8988T (cell line): ENCODE measurements at regions not wholly inside any gene's neighbourhood (a gene's known extent, or its start where the extent isn't known, plus 50 kb on each side); places are given as distances from the start of the nearest gene placed in this dataset.
"Not testable (repeated sequence)": the region's sequence is repeated elsewhere in the genome, so short reads cannot be mapped to it uniquely, and the experiment has no call there.

Source experiments
- DNase-seq: peaks from one replicate; pipeline ENCODE4 v3.0.0; 2011

DNA sequence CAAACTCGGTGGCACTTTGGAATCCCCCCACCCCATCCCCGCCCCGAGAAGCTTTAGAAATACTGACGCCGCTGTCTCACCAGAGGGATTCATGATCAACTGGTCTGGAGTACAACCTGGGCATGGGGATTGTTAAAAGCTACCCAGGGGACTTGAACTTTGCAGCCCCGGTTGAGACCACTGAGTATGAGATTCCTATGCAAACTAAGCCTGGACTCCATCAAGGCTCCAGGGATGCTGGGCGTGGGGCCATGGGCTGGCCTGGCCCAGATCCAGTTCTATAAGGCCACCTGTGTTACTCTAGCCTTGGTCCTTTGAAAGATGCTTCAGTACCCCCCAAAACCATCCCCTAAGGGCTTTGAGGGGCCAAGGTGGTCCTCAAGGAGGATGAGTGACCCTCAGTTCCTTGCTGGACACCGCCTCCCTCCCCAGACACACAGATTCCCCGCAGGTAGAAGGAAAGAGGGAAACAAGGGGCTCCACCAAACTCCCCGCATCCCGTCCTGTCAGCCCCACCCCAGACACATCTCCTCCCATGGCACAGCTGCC, 68.5 kb downstream of the MRPL36 start:
- DNase-seq, result no peak

DNA sequence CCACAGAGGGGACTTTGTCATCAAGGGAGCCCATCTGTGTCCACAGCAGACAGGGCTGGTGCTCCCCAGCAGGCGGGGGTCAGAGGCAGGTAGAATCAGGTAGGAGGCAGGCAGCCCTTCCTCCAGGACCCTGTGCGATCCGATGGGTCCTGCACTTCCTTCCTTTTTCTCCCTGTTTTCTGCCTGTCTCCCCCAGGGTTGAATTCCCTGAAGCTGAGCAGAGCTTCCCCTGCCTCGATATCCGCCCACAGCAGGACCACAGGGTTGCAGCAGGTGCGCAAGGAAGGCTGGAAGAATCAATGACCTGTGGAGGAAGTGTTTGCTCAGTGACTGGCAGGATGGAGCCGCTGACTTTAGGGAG, 69.2 kb downstream of the MRPL36 start:
- DNase-seq, result no peak

DNA sequence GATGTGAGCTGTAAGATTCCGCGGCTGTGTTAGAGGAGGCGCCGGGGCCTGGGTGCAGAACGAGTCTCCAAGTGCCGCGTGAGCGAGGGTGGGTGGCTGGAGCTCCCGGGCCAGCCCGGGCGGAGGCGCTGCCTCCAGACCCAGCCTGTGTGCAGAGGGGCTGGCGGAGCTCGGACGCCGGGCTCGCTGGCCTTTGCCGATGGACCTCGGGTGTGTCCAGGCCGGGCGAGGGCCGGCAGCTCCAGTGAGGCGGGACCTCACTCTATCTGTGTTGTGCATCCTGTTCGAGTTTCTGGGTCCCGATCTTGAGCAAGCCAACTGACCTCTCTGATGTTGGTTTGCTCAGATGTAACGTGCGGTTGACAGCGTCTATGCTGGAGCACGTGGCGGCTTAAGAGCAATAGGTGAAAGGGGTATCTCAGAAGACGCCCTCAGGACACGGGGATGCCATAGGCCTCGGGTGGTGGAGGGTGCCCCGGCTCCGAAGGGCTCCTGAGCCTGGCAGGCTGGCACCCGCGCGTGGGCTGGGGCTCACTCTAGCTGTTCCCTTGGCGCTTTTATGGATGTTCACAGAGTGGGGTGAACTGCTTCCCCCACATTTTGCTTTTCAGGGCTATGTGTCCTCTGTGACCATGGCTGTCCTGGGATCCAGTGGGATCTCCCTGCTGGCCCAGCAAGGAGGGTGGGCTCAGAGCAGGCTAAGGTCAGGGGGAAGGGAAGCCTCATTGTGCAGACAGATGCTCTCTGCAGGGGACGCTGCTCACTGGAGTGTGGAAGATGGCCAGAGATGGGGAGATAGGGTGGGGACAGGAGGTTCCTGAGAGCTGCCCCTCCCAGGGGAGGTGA, 69.8 kb downstream of the MRPL36 start:
- DNase-seq, result no peak

DNA sequence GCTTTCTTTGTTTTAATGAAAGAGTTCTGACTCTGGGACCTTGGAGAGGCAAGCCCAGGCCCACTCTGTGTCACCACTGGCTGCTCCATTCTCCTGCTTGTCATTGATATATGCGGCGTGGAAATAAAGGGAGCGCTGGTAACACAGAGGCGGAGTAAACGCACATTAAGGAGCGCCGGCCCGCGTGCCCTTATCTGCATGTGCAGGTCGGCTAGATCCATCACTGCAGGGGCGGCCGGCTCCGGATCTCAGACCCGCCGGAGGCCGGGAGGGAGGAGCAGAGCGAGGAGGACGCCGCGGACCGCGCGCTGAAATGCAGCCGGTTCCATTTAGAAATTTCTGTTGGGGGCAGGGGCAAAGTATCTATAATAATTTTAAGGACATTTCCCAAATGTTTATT, 70.8 kb downstream of the MRPL36 start:
- DNase-seq, result no peak

DNA sequence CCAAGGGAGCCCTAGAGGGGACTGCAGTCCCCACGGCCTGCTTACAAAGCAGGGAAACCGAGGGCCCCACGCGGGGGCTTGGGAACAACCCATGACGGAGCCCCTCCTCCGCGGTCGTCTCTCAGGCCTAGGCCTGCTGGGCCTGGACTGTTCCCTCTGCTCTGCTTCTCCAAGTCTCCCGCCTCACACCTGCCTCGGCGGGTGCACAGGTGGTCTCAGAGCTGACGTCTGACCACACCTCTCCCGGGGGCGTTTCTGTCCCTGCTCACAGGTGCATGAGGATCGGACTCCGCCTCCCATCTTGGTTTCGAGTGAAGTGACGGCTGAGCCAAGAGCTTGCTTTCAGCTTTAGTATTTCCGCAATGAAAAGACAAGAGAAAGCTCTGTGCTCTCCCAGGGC, 72.1 kb downstream of the MRPL36 start:
- no peak for DNase-seq

DNA sequence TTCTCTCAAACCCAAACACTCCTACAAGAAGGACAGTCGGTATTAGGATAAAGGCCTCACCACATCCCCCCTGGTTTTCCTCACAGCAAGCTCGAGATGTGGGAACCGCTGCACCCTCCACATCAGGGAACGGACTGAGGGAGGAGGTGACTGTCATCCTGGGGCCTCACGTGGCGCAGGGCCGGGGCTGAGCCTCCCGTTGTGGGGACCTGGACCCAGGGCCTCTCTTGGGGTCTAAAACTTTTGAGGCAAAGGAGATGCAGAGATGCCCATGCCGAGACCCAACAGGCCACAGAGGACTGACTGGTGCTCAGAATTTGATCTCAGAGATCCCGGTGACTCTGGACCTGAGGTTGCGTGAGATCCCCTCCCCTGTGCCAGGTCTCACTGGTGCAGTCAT, 72.7 kb downstream of the MRPL36 start:
- no peak for DNase-seq

DNA sequence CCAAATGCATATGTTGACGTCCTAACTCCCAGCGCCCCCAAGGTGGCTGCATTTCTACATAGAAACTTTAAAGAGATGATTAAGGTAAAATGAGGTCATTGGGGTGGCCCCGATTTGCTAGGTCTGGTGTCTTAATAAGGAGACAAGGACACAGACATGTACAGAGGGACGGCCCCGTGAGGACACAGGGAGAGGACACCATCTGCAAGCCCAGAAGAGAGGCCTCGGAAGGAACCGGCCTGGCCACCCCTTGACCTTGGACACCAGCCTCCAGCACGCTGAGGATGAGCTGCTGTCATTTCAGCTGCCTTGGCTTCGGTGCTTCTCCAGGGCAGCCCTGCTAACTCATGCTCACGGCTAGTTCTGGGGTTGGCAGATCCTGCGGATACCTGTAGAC, 73.2 kb downstream of the MRPL36 start:
- no peak for DNase-seq

DNA sequence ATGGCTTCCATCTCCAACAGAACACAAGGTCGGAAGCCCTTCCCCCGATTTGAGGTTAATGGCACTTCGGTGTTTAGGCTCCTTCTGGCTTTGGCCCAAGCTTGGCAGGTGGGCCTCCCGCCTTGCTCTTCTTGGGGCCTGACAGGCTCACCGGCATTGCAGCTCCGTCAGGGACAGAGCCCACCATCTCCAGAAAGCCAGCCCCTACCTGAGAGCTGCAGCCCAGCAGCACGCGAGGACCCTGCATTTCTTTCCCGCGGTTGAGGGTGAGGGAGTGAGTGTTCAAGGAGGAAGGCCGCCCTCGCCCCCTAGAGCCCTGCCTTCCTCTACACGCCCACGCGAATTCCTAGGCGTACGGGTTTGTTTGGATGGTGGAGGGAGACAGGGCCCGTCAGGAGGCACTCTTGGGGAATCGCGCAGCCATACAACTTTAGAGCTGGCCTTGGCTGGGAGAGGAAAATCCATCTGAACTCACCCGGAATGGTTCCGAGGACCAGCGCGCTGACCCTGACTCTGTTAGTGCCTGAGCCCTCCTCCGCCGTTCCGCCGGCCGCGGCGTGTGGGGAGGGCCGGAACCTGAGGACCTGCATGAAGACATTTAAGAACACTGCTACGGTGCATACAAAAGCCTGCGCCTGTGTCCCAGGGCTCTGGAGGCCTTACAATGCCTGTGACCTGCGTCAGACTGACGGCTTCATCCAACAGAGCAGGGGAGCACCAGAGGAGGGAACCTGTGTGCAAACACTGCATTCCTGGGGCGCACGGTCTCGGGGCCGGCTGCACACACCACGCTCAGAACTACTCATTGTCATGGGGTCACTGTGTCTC, 73.8 kb downstream of the MRPL36 start:
- DNase-seq, result no peak

DNA sequence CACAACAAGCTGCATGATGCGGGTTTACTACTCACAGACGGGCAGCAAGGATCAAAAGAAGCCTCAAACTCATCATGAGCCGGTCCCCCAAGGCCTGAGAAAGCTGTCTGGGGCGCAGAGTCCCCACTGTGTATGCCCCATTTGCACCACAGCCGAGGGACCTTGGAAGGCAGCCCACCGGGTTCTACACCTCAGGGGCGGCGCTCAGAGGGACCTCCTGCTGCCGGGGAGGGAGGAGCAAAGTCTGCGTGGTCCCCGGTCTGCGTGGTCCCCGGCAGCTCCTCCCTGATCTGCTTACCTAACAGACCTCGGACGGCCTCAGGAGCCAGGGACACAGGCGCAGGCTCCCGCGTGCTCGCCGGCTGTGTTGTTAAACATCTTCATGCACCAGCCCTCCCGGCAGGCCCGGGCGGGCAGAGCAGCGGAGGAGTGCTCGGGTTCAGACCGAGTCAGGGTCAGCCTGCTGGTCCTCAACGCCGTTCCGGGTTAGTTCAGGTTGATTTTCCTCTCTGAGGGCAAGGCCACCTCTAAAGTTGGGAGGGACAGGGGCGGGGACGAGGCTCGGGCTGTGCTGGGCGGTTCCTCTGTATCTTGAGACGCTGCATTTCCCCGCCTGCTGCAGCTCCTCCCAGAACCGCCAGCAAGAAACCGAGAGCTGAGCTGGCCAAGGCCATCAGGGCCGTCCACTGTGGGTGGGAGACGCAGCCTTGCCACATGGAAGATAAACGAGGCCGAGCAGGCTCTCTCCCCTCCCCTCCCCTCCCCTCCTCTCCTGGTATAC, 74.6 kb downstream of the MRPL36 start:
- DNase-seq, result no peak

DNA sequence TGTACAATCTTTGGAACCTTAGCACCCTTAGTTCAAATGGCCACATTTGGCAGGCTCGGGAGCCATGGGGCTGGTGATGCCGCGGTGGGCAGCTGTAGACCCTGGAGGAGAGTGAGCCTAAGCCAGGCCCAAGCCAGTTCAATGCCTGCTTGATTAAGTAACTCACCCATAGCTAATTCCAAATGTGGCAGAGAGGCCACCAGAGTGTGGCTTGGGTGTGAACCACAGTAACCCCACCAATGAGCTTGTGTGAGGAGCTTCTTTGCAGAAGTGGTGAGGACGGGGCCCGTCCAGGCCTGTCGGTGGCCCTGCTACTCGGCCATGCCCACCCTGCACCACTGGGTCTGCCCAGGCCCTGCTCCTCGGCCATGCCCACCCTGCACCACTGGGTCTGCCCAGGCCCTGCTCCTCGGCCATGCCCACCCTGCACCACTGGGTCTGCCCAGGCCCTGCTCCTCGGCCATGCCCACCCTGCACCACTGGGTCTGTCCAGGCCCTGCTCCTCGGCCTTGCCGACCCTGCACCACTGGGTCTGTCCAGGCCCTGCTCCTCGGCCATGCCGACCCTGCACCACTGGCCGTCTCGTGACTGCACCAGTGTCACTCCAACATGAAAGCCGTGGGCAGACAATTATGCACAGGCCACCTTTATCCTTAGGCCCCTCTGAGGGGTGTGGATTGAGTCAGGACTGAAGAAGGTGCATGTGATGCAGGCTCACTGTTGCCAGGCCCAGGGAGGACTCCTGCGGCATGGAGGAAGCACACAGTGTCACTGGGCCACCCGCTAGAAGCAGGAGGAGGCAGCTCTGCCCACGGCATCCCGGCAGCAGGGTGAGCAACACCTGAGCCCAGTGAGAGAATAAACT, 75.4 kb downstream of the MRPL36 start:
- no peak for DNase-seq

DNA sequence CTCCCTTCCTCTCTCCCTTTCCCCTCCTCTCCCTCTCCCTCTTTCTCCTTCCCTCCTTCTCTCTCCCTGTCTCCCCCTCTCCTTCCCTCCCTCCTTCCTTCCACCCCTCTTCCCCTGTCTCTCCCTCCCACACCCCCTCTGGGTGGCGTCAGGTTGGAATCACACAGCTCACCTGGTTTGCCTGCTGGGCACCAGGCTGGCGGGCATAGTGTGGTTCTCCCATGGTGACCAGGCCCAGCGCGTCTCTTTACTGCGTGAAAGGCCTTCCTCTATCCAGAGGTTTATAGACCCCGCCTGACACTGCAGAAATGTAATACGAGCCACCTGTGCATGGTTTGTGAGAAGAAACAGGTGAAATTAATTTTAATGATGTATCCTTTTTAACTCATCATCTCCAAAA, 76.2 kb downstream of the MRPL36 start:
- DNase-seq, result no peak

DNA sequence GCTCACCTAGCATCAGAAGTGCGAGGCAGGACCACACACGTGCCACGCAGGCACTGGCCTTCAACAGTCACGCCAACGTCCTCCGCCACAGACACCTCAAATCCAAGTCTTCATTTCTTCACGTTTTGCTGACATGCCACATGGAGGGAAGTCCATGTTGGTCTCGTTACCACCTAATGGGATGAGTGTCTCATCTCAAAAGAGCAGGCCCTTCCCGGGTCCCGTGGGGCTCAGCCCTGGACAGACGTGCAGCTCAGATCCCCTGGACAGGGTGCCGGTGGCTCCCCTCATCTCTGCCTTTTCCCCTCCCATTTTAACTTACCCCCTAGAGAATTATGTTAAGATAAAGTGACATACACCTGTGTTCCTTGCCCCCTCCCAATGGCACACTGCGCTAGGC, 76.8 kb downstream of the MRPL36 start:
- no peak for DNase-seq

DNA sequence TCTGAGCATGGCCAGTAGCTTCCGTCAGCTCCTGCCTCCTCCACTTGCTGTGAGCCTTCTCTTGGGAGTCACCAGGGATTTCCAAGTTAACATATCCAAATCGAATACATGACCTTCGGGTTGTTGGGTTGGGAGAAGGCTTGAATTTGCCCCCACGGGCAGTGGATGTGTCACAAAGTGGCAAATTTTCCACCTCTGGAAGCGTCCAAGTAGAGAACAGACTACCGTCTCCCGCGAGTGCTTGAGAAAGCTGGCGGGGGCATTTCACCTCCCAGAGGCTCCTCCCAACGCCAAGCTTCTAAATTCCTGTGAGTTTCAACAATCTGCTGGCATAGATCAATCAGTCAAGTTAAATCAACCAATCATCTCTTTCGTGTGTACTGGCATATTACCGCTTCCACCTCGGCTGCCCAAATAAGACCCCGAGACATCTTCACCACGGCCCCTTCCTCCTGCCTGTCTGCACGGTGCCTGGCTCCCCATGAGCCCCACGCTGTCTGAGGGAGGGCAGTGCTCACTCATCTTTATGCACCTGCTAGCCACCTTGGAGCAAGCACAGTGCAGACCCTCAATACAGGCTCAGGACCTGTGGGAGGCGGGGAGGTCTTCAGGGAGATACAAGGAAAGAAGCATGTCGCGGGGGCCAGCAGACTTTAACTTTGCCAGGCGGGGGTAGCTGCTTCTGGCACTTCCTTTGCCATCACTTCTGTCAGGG, 79.1 kb downstream of the MRPL36 start:
- DNase-seq, result no peak

DNA sequence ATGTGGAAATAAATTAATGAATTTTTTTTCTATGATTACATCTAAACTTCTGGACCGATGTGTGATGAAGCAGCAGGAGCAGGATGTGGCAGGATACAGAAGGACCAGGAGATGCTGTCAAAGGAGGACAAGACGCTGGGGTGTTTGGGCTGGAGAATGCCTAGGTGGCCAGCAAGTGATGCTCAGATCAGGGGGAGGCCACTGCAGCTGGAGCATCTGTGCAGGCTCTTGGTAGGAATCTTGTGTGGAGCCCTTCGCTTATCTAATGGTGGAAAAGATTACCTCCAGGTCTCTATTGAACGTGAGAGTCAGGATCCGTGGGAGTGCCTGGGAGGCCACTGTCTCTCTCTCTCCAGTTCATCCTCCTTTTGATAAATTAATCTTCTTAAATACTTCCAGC, 79.8 kb downstream of the MRPL36 start:
- no peak for DNase-seq

DNA sequence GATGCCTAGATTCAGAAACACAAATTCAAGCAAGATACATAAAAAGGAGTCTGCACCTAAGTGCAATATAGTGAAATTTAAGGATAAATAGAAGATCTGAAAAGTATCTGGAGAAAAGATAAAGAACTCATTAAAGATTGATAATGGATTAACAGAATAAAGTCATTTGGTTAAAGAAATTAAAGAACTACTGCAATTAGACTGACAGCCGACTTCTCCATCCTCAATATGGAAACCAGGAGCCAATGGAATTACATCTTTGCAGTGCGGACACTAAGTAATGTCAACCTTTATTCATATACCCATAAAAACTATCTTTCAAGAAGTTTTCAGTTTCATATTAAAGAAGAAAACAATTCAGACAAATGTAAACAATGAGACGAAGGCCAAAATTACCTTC, 81.0 kb downstream of the MRPL36 start:
- no peak for DNase-seq

DNA sequence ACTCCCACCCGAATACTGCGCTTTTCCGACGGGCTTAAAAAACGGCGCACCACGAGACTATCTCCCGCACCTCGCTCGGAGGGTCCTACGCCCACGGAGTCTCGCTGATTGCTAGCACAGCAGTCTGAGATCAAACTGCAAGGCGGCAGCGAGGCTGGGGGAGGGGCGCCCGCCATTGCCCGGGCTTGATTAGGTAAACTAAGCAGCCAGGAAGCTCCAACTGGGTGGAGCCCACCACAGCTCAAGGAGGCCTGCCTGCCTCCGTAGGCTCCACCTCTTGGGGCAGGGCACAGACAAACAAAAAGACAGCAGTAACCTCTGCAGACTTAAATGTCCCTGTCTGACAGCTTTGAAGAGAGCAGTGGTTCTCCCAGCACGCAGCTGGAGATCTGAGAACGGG, 89.5 kb downstream of the MRPL36 start:
- DNase-seq, result not testable (repeated sequence)

DNA sequence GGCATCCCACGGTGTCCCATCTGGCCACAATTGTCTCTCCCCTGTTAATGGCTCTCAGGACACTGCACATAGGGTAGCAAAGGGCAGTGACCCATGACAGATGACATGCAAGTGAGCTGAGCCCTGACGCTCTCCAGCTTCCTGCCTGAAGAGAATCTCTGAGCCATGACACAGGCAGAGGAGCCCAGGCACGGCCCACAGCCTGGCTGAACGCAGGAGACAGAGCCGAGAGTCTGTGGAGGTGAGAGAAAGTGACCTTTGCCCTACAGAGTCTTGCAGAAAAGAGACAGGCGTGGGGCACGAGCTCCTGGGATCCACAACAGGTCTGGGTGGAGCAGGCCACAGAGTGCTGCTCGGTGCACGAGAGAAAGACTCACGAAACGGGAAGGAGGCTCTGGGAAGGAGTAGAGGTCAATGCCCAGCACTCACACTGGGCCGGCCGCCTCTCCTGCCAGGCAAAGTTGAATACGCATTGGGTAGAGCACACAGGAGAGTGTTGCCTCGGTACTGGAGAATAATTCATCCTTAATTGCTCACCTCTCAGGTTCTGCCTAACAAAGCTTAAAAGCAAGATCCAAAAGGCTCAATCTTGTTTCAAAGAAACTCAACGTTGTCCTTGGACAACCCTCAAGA, 90.3 kb downstream of the MRPL36 start:
- DNase-seq, result no peak

DNA sequence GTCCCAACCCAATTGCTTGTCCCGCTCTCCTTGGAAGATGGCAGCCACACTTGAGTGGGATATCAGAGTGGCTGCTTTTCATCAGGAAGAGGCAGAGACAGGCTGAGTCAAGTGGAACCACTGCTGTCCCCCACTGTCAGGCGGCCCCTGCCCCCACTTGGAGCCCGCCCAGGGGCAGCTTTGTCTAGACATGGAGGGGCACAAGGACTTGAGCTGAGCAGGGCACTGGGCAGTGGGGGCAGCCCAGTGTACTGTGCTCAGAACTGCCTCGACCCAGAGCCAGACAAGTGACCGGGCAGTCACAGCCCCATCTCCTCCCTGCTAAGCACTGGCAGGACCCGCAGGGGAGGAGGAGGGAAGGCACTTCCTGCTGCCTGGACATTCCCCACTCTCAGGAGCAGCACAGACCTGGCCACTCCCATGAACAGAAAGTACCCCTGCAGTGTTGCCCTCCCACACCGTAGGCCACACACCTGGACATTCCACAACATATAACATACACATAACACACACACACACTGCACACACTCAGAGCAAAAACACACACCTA, 91.0 kb downstream of the MRPL36 start:
- DNase-seq, result no peak

DNA sequence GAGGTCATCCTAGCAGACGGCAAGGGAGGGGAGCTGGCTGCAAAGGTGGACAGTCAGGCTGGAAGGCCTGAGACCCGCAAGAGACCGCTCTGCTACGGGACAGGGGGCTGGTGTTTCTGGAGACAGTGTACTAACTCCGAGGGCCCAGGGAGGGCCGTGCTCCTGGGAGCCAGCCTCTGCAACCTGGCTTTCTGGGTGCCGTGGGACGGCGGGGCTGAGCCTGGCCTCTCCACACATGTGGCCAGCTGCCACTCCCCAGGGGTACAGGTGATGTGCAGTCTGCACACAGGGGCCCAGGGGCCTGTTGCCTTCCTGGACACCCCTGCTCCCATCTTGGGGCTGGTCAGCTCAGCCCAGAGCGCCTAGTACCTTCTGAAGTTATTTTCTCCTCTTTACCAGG, 92.2 kb downstream of the MRPL36 start:
- DNase-seq, result no peak

DNA sequence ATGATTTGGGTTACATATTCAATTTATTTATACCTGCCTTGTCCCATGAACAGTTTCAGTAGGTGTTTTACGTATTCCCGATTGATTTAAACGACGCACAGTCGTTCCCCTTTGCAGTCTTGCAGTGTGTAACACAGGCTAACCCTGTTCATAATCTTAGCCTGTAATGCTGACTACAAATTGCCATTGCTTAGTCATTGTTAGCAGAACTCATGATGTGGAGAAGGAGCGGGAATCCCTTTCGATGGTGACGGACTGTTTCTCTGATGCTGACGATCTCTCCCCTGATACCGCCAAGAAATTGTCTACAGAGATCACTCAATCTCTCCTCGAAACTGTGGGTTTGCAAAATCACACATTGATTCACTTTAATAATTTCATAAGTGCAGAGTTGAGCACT, 93.2 kb downstream of the MRPL36 start:
- no peak for DNase-seq

DNA sequence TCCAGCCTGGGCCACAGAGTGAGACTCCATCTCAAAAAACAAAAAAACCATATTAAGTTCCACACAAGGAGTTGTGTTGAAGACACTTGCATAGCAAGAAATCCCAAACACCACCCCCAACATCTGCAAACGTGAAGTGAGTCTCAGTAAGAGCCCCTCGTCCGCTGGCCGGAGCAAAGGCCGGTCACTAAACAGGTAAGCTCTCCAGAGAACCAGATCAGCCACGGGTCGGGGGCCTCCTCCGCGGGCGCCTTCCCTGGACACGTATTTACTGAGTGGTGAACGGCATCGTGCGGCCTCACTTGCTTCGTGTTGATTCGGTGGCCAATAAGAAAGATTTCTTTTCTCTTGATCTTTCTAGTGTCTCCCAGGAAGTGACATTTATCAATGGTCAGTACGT, 93.6 kb downstream of the MRPL36 start:
- no peak for DNase-seq
